GM12873 (cell line): ENCODE measurements at regions not wholly inside any gene's neighbourhood (a gene's known extent, or its start where the extent isn't known, plus 50 kb on each side); places are given as distances from the start of the nearest gene placed in this dataset.

Experiments
- CTCF ChIP-seq: IDR thresholded peaks from 2 replicates; pipeline ENCODE4 v1.5.1; 2012; ENCODE audit warnings: low read depth, mild to moderate bottlenecking, moderate library complexity, low read length, control low read depth; ENCODE audit not compliant: insufficient read depth; ENCODE audit errors: missing control alignments

- TF ChIP-seq CTCF: peak; percentile 99
These were observed 64.5 kb upstream of the SYPL1 start for GRCh38 chr7:106176414-106177299.

- TF ChIP-seq CTCF: no peak
These were observed 63.4 kb upstream of the SYPL1 start for GRCh38 chr7:106175507-106175906.

- no peak for TF ChIP-seq CTCF
These were observed 58.5 kb upstream of the SYPL1 start for GRCh38 chr7:106170651-106171050.

- no peak for TF ChIP-seq CTCF
These were observed 57.9 kb upstream of the SYPL1 start for GRCh38 chr7:106169821-106170610.

- TF ChIP-seq CTCF: no peak
These were observed 55.5 kb upstream of the SYPL1 start for GRCh38 chr7:106167439-106168136.

- TF ChIP-seq CTCF: peak; percentile 74
These were observed 54.7 kb upstream of the SYPL1 start for GRCh38 chr7:106166651-106167342.
